HL-60 (cell line): ENCODE measurements at regions not wholly inside any gene's neighbourhood (a gene's known extent, or its start where the extent isn't known, plus 50 kb on each side); places are given as distances from the start of the nearest gene placed in this dataset.

Experiments used
- DNase-seq, 2 experiments: peaks; one replicate each; pipeline ENCODE4 v3.0.0-alpha.2; 2010 to 2020; ENCODE audit warnings: low read depth in 1 of 2, low spot score in 1 of 2
- H3K27ac ChIP-seq: fragments of 250-450 bp; sonication (Bioruptor Pico); replicated peaks from 2 replicates; pipeline ENCODE4 v1.5.1; 2020; ENCODE audit warnings: mild to moderate bottlenecking, moderate library complexity
- H3K27me3 ChIP-seq: fragments of 250-450 bp; sonication (Bioruptor Pico); 2 replicates; pipeline ENCODE4 v1.5.1; 2021; ENCODE audit warnings: mild to moderate bottlenecking, moderate library complexity; ENCODE audit not compliant: insufficient read depth, poor library complexity, severe bottlenecking
- H3K4me3 ChIP-seq: replicated peaks from 2 replicates; pipeline ENCODE4 v1.5.1; 2011; ENCODE audit warnings: mild to moderate bottlenecking, control low read depth, low read length; ENCODE audit not compliant: insufficient read depth
- CTCF ChIP-seq: IDR thresholded peaks from one replicate; pipeline ENCODE4 v1.5.1; 2011; ENCODE audit warnings: low read length, control low read depth, inconsistent platforms; ENCODE audit not compliant: insufficient read depth
- GABPA ChIP-seq: IDR thresholded peaks from 2 replicates; pipeline ENCODE4 v1.6.1; 2012; ENCODE audit warnings: low read depth
- POLR2AphosphoS5 ChIP-seq: IDR thresholded peaks from 2 replicates; pipeline ENCODE4 v1.6.1; 2012; ENCODE audit warnings: low read depth
- REST ChIP-seq: IDR thresholded peaks from 2 replicates; pipeline ENCODE4 v1.6.1; 2012; ENCODE audit warnings: low read depth; ENCODE audit not compliant: insufficient replicate concordance
- SPI1 ChIP-seq: IDR thresholded peaks from 2 replicates; pipeline ENCODE4 v1.6.1; 2012; ENCODE audit warnings: low read depth, mild to moderate bottlenecking, borderline replicate concordance

- no peak overlapping the region for H3K27ac ChIP-seq
These were observed 334.9 kb downstream of the C16orf95 start for GRCh38 chr16:86982347-86982596.

GRCh38 chr16:86982912-86983311 lies 334.3 kb downstream of the C16orf95 start:
- Histone ChIP-seq H3K4me3 (no peak overlapping the region), H3K27me3 (no peaks in the 10 kb centered on the region), H3K27ac (no peak overlapping the region)
- DNase-seq, result no peak
- TF ChIP-seq CTCF (no peak), REST (no peak), SPI1 (no peak), GABPA (no peak), POLR2AphosphoS5 (no peak)

More at GRCh38 chr16:86982347-86982596, 334.9 kb downstream of the C16orf95 start:
- Histone ChIP-seq H3K27me3 (no peaks in the 10 kb centered on the region), H3K4me3 (no peak overlapping the region)
- no peak for DNase-seq
- TF ChIP-seq CTCF (no peak), SPI1 (no peak), POLR2AphosphoS5 (no peak), GABPA (no peak), REST (no peak)

GRCh38 chr16:86983621-86984020 lies 333.6 kb downstream of the C16orf95 start:
- H3K27me3 ChIP-seq, result no peaks in the 10 kb centered on the region
- H3K27ac ChIP-seq, result no peak overlapping the region
- no peak for DNase-seq
- TF ChIP-seq GABPA (no peak), REST (no peak), POLR2AphosphoS5 (no peak), SPI1 (no peak), CTCF (no peak)
- no peak overlapping the region for H3K4me3 ChIP-seq
